Suprapubic skin (tissue), 3 donors: ENCODE measurements at regions not wholly inside any gene's neighbourhood (a gene's known extent, or its start where the extent isn't known, plus 50 kb on each side); places are given as distances from the start of the nearest gene placed in this dataset.

Experiments used
- CTCF ChIP-seq, 2 donors: fragments of 200-600 bp in 1 of 2; fragments of 450-650 bp in 1 of 2; sonication (generic) in 1 of 2; IDR thresholded peaks; one replicate each; pipeline ENCODE4 v1.5.1; 2016 to 2019; ENCODE audit warnings: antibody characterized with exemption in 2 of 2, mild to moderate bottlenecking in 1 of 2, moderate library complexity in 1 of 2
- POLR2A ChIP-seq, 2 donors: fragments of 450-650 bp; IDR thresholded peaks; one replicate each; pipeline ENCODE4 v1.6.1; 2017; ENCODE audit warnings: antibody characterized with exemption in 2 of 2, mild to moderate bottlenecking in 2 of 2, moderate library complexity in 2 of 2

GRCh38 chr4:154959756-154960155 is 178.7 kb downstream of the RBM46 start:
- no peak for TF ChIP-seq CTCF (IDR thresholded peaks at IDR 0.05)
- no peak for TF ChIP-seq POLR2A (IDR thresholded peaks at IDR 0.05)
